ENCODE measurements at regions not wholly inside any gene's neighbourhood (a gene's known extent, or its start where the extent isn't known, plus 50 kb on each side); places are given as distances from the start of the nearest gene placed in this dataset.
"Not testable (repeated sequence)": the region's sequence is repeated elsewhere in the genome, so short reads cannot be mapped to it uniquely, and the experiment has no call there.

DNA sequence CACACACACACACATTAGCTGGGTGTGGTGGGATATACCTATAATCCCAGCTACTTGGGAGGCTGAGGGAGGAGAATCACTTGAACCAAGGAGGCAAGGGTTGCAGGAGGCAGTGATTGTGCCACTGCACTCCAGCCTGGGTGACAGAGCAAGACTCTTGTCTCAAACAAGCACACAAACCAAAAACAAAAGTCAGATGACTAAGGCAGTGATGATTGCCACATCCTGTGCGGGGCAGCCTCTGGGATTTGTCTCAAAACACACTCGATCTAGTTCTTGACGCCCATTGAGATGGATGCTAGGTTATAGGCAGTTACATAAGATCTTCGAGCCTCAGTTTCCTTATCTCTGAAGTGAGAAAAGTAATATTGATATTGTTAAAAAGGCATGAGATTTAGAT is 57.8 kb upstream of the NBPF8 start:
- DNase-seq (ENCODE audit: low read depth, low spot score): not testable (repeated sequence)

GRCh38 chr1:120356170-120356569 is 58.7 kb upstream of the NBPF8 start:
- peak; percentile 5 for DNase-seq (ENCODE audit: low read depth, low spot score)

GRCh38 chr1:120354618-120355184 is 60.1 kb upstream of the NBPF8 start:
- peak; percentile 19 for DNase-seq (ENCODE audit: low read depth, low spot score)

DNA sequence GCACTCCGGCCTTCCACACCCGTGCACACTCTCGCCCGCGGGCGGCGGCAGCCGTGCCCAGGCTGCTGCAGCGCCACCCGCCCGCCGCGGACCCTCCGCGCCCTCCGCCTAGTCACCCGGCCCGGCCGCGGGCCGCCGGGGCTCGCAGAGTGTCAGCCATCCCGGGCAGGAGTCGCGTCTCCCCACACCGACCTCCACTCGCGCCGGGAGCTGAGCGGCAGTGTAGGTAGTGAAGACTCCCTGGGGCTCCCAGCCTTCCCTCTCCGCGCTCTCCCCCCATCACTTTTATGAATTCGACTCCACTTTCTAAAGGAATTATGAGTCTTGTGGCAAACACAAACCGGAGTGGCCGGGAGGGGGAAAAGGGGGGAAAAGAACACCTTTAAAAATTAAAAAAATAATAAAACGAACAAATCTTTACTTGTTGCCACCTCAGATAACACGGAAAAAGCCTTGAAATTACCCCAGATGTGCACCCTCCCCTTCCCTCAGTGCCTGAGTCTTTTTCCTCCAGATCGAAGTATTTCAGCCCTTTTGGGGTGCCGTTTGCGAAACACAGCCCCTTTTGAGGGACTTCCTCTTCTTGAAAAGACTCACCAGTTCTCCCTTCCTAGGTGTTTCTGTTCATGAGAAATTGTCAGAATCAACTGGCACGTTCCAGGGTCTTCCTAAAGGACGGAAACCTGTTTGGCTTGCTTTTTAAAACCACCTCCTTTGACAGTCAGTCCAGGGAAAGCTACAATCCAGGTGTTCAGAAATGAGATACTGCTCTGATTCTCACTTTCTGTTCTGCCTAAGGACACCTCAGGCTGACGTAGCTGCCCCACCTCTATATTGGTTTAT is 72.4 kb upstream of the NBPF8 start:
- DNase-seq (ENCODE audit: low read depth, low spot score): not testable (repeated sequence)

GRCh38 chr1:120341756-120342155 is 73.1 kb upstream of the NBPF8 start:
- peak; percentile 56 for DNase-seq (ENCODE audit: low read depth, low spot score)

DNA sequence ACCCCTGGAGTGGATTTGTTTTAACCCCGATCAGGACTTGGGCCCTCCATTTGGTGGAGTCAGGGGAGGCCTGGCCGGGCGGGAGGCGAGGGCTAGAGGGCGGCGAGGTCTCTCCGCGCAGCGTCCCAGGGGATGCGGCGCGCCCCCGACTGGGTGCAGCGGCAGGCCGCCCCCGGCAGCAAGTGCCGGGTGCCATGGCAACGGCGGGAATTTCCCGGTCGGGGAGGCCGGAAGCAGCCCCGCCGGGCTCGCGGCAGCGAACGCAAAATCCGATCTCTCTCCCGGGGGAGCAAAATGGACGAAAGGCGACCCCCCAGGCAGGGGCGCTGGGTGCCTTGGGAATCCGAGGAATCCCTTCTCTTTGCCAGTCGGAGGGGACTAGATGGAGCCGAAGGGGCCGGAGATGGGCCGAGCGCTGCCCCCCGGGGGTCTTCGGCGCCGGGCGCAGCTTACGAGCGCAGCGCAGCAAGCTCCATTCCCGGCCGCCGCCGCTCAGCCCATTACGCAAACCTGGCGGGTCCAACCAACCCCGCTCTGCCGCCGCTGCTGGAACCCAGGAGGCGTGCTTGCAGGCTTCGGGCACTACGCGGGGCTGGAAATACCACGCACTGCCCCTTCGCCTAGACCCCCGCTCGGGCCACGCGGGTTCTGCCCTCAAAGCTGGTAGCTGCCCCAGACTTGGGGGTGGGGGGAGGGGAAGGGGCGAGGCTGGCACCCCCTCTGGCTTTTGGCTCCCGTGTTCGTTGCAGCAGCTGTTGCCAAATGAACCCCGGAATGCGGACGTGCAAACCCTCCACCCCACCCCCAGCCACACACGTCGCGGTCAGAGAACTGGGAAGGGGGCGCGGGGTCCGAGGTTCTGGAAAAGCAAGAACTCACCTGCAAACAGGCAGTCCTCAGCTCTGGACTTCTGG is 73.7 kb upstream of the NBPF8 start:
- DNase-seq (ENCODE audit: low read depth, low spot score): not testable (repeated sequence)

DNA sequence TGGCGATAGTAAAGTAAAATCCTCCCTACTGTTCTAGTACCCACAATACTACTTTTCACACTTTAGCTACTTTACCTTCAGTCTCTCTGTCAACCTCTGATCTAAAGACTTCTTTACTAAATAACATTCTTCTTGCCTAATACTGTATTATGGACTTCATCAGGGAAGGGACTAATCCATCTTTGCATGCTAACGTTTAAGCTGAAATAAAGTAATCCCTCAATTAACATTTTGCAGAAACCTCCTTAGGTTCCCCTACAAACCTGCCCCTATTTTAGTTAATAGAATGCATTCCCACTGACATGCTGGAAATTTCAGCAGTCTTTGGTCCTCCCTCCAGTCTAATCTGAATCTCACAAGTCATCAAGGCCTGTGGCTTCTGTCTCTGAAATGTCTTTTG is 99.1 kb upstream of the NBPF8 start:
- DNase-seq (ENCODE audit: low read depth, low spot score): not testable (repeated sequence)

GRCh38 chr1:120311930-120312329 is 102.9 kb upstream of the NBPF8 start:
- not testable (repeated sequence) for DNase-seq (ENCODE audit: low read depth, low spot score)

- DNase-seq (ENCODE audit: low read depth, low spot score): not testable (repeated sequence)
Measured at GRCh38 chr1:120308940-120309578, 105.8 kb upstream of the NBPF8 start.

- DNase-seq (ENCODE audit: low read depth, low spot score): not testable (repeated sequence)
Measured at GRCh38 chr1:120305046-120305445, 109.8 kb upstream of the NBPF8 start.

DNA sequence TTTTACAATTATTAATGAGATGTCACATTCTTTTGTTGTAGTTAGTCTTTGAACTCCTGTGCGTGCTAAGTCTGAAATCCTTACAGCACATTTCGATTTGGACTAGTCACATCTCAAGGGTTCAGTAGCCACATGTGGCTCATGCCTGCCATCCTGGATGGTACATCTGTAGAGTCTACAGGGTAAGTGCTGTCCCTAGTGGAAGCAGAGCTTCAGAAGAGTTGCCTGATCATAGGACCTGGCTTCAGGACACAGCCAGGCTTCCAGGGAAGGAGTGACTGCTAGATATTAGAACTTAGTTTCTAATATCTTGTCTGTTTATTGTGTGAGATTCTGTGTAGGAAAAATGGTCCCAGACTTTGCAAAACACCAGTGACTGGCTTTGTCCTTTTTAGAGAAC is 110.5 kb upstream of the NBPF8 start:
- not testable (repeated sequence) for DNase-seq (ENCODE audit: low read depth, low spot score)

DNA sequence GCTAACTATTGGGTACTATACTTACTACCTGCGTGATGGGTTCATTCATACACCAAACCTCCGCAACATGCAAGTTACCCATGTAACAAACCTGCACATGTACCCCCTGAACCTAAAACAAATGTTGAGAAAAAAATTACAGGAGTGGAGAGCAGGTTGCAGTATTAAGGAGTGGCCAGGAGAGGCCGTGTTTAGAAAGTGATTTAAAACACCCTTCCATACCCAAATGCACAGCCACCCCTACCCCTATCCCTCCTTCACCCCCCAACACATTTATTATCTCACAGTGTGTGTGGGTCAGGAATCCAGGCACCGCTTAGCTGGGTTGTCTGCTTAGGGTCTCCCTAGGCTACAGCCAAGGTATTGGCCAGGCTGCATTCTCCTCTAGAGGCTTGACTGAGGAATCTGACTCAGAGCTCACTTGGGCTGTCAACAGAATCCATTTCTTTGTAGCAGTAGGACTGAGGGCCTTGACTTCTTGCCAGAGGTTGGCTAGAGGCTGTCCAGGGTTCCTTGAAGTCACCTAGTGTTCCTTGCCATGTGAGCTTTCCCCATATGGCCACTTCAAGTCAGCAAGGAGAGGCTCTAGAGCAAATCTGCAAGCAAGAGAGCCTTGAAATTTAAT is 115.3 kb upstream of the NBPF8 start:
- DNase-seq (ENCODE audit: low read depth, low spot score): not testable (repeated sequence)

- DNase-seq (ENCODE audit: low read depth, low spot score): not testable (repeated sequence)
Measured at GRCh38 chr1:120298487-120298886, 116.3 kb upstream of the NBPF8 start.

DNA sequence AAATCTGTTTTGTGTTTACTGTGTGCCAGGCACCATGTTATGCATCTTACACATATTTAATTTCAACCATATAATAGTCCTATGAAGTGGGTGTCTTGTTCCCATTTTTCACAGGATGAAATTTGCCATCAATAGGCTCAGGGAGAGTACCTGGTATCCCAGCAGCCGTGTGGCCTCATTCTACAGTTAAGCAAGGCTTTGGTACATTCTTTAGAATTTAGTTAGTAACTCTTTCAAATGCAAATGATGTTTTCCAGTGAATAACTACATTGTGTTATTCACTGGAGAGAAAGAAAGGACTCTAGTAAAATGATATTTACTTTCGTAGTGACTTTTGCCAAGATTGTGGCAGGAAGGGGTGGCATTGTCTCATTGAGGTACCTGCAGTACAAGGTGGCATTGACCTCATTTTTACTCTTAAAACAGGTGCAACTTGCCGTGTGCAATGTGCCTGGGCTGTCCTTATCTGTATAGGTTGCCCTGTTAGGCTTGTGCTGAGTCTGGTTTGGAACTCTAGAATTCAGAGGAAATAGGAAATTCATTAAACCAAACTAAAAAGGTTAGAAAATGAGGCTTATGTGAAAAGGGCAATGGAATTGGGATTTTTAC is 117.4 kb upstream of the NBPF8 start:
- DNase-seq (ENCODE audit: low read depth, low spot score): not testable (repeated sequence)

DNA sequence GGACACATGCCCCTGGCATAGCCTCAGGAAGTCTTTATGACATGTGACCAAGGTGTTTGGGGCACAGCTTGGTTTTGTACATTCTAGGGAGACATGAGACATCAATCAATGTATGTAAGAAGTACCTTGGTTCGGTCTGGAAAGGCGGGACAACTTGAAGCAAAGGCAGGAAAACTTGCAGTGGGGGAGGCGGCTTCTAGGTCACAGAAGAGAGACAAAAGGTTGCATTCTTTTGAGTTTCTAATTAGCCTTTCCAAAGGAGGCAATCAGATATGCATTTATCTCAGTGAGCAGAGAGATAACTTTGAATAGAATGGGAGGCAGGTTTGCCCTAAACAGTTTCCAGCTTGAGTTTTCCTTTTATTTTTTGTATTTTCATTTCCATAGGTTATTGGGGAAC is 113.8 kb upstream of the SEC22B start:
- not testable (repeated sequence) for DNase-seq (ENCODE audit: low read depth, low spot score)

GRCh38 chr1:120289601-120290074 is 113.3 kb upstream of the SEC22B start:
- not testable (repeated sequence) for DNase-seq (ENCODE audit: low read depth, low spot score)

DNA sequence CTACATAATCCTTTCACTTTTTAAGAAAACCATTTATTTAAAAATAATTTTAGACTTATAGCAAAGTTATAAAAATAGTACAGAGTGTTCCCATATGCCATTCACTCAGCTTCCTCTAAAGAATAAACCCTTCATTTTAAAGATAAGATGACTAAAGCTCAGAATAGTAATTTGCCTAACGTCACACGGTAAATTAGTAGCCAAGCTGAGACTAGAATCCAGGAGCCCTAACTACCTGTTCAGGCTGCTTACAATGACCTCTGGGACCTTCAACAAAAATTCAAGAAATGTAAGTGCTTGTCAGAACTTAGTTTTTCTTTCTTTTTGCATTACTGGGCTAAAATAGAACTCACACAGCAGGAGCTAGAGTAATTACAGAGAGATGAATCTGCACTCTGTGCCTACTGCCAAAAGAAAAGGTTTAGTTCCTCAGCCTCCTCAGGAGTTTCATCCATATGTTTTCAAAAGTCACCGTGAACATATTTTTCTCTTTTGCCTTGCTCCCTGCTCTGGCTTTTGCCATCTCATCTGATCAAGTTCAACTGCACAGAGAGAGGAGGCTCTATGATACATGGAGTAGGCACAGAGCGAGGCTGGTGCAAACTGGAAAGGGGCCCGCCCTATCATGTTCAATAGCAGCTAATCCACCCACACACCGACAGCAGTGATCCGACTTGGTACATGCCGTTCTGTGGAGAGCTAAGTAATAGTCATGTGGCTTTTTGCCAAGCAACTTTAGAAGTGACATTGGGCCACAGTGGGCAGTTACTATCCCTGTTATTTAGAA is 112.7 kb upstream of the SEC22B start:
- not testable (repeated sequence) for DNase-seq (ENCODE audit: low read depth, low spot score)

DNA sequence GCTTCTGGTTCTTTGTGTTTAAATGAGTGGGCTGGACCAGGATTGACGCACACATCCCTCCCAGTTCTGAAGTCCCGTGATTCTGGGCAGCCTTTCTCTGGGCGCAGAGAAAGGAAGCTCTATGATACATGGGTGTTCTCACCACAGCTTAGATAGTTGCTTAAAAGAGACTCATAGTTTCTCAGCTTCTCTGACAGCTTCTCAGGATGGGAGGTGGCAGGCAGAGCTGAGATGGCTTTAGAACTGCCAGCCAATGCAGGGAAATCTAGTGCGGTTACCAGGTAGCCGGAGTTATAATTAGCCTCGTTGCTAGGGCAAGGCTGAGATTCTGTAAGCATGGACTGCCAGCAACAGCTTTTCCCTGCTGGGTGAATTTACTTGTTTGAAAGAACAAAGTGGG is 111.8 kb upstream of the SEC22B start:
- DNase-seq (ENCODE audit: low read depth, low spot score): not testable (repeated sequence)

- not testable (repeated sequence) for DNase-seq (ENCODE audit: low read depth, low spot score)
Measured at GRCh38 chr1:120282744-120283464, 106.6 kb upstream of the SEC22B start.

All from ELF-1 (cell line).